Right lobe of liver (tissue), 4 donors: ENCODE measurements at regions not wholly inside any gene's neighbourhood (a gene's known extent, or its start where the extent isn't known, plus 50 kb on each side); places are given as distances from the start of the nearest gene placed in this dataset.

Experiments
- POLR2A ChIP-seq: fragments of 450-650 bp; IDR thresholded peaks from one replicate; pipeline ENCODE4 v1.6.1; 2017; ENCODE audit warnings: antibody characterized with exemption, mild to moderate bottlenecking
- TF ChIP-seq, protein P1 (sequence below), 4 donors: fragments of 200-600 bp in 3 of 4; fragments of 450-650 bp in 1 of 4; IDR thresholded peaks; one replicate each; pipeline versions ENCODE4 v1.5.1 to v1.8.0; 2016 to 2022; ENCODE audit warnings: antibody characterized with exemption in 4 of 4, mild to moderate bottlenecking in 2 of 4
- donor health status: DM: no; HTN: no; CAD: no.
- donor health status: DM: no; HTN: no; CAD: no.
- donor health status: DM: no; HTN: yes; CAD: no.

DNA sequence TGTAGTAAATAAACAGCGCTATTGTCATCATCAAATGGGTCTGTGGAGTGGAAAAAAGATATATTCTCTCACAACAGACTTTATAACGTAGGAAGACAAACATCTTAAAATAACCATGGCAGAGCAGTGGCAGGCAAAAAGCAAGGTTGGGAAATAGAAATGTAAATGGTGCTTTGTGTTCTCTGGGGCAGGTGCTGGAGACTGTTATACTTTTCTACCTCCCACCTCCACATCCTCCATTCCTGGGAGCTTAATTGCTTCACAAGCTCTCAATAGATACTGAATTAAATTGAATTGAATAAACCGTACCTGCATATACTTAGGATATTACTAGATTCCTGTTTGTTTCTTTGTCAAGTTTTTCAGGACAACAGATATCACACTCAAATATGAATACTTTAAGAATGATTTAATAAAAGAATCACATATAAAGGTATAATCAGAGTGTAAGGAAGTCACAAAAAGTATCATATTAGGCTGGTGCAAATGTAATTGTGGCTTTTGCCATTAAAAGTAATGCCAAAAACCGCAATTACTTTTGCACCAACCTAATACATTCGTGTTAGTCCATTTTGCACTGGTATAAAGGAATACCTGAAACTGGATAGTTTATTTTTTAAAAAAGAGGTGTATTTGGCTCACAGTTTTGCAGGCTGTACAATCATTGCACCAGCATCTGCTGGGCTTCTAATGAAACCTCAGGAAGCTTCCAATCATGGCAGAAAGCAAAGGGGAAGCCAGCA lies 367.3 kb downstream of the GRIA2 start:
- TF ChIP-seq, protein P1, sequence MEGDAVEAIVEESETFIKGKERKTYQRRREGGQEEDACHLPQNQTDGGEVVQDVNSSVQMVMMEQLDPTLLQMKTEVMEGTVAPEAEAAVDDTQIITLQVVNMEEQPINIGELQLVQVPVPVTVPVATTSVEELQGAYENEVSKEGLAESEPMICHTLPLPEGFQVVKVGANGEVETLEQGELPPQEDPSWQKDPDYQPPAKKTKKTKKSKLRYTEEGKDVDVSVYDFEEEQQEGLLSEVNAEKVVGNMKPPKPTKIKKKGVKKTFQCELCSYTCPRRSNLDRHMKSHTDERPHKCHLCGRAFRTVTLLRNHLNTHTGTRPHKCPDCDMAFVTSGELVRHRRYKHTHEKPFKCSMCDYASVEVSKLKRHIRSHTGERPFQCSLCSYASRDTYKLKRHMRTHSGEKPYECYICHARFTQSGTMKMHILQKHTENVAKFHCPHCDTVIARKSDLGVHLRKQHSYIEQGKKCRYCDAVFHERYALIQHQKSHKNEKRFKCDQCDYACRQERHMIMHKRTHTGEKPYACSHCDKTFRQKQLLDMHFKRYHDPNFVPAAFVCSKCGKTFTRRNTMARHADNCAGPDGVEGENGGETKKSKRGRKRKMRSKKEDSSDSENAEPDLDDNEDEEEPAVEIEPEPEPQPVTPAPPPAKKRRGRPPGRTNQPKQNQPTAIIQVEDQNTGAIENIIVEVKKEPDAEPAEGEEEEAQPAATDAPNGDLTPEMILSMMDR (IDR thresholded peaks at IDR 0.05), result no peak
- TF ChIP-seq POLR2A, result no peak
